Right cardiac atrium (tissue), 5 donors: ENCODE measurements at regions not wholly inside any gene's neighbourhood (a gene's known extent, or its start where the extent isn't known, plus 50 kb on each side); places are given as distances from the start of the nearest gene placed in this dataset.

ENCODE experiments used
- ATAC-seq, 2 donors: fragments of 200-7000 bp; cut with Tn5 transposase; one replicate each; pipeline versions ENCODE4 v1.8.0 to v1.9.1; 2020; ENCODE audit warnings: moderate library complexity in 2 of 2, mild to moderate bottlenecking in 1 of 2
- DNase-seq, 3 donors: peaks; one replicate each; pipeline ENCODE4 v3.0.0-alpha.2; 2020
- H3K27ac ChIP-seq: one replicate; pipeline ENCODE4 v1.5.1; 2013; ENCODE audit warnings: mild to moderate bottlenecking, low read length, control low read depth, moderate library complexity
- H3K27me3 ChIP-seq: one replicate; pipeline ENCODE4 v1.6.1; 2013; ENCODE audit not compliant: control insufficient read depth, insufficient read depth
- H3K4me1 ChIP-seq: one replicate; pipeline ENCODE4 v1.6.1; 2013; ENCODE audit warnings: low read length; ENCODE audit not compliant: control insufficient read depth, insufficient read depth
- H3K4me3 ChIP-seq: one replicate; pipeline ENCODE4 v1.5.1; 2013; ENCODE audit warnings: low read length, control low read depth
- H3K9me3 ChIP-seq: one replicate; pipeline ENCODE4 v1.6.1; 2013; ENCODE audit warnings: low read length; ENCODE audit not compliant: control insufficient read depth
- WGBS: extraction: QIAGEN DNeasy Blood & Tissue Kit; methylation state at CpG from one replicate; pipeline ENCODE4 v1.1.7; 2013; 5-methylcytosine and 5-hydroxymethylcytosine counted together
- intact Hi-C, 4 donors: fragments of 100-400 bp; cut with DNase I; formaldehyde crosslinking; loops; one replicate each; pipeline versions ENCODE4 v1.11.0 to v1.14.0; 2022 to 2023
- donor health status: healthy with polysubstance abuse.
- donor health status: DM: no; HTN: yes; CAD: no.
- donor health status: DM: no; HTN: no; CAD: no.
- donor health status: DM: no; HTN: yes; CAD: no; lungs with severe emphysema.
- donor health status: DM: yes; HTN: yes; CAD: no.

DNA sequence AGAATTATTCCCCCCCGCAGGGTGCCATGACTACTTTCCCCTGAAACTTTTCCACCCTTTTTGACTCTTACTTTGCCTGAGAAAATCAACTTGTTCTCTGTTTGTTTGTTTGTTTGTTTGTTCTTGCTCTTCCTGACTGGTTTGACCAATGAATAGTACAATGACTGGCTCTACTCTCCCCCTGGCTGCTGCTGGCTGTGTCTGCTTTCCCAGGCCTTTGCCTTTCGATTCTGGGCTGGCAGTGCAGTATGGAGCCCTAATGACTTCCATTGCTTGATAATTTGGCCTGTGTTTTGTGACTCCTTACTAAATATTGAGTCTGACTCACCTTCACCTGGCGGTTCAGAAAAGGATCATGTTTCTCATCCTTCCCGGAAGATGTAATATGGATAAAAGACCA, 241.1 kb downstream of the TMEM182 start:
- Histone ChIP-seq H3K27ac (no peak overlapping the region), H3K4me1 (no peaks in the 10 kb centered on the region), H3K4me3 (no peak overlapping the region)

DNA sequence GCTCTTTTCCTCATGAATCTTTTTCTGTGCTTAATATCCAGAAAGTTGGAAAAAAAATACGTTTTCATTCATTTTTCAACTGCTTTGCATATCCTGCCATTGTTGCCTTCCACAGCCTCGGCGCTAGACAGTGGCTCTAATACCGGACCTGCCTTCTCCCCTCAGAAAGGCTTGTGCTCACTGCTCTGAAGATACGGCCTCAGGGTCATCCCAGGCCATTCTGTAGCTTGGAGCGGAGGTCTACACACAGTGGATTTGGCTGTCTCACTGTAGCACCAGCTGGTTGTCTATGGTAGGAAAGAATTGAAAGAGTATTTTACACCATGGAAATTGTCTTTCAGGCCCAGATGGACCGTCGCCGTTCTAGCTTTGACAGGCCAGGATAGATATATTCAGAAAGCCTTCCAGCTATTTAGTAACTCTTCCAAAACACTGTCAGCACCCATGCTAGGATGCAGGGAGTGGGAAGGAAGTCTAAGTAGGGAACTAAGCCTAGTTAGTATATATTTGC, 242.0 kb downstream of the TMEM182 start:
- intact Hi-C loops: no loop called here
- ATAC-seq: no peak
- no peak overlapping the region for H3K27ac ChIP-seq

More for the DNA sequence above, 241.1 kb downstream of the TMEM182 start:
- ATAC-seq (no peak), DNase-seq (no peak)
- WGBS: 80% methylated on average over 4 of the region's 4 CpGs
- intact Hi-C loops: no loop called here
- no peaks in the 10 kb centered on the region for H3K27me3 ChIP-seq
- no peaks in the 10 kb centered on the region for H3K9me3 ChIP-seq

DNA sequence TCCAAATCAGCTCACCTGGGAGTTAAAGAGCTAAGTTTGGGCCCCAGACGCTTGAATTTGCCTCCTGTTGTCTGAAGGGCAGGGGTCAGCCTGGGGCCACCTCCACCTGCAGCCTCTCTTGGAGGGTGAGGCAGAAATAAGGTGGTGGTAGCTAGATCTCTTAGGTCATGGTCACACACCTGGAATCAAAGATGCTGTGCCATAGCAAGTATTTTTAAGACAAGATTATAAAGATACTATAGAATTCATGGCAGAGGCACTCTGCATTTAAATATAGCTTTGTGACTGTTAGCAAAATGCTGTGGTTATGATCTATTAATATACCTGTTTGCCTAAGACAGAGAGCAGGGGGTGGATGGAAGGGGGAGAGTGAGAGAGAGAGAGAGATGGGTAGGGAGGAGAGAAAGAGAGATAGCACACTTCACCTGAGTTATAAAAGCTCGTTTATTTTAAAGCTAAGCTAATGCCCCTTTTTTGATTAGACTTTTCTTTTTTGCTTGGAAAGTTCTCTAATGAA, 242.7 kb downstream of the TMEM182 start:
- Histone ChIP-seq H3K9me3 (no peaks in the 10 kb centered on the region), H3K4me3 (no peak overlapping the region), H3K4me1 (no peaks in the 10 kb centered on the region), H3K27me3 (no peaks in the 10 kb centered on the region), H3K27ac (no peak overlapping the region)
- 33% methylated on average over 2 of the region's 2 CpGs for WGBS
- intact Hi-C loops: no loop called here
- no peak for DNase-seq
- ATAC-seq: no peak

More for the DNA sequence above, 242.0 kb downstream of the TMEM182 start:
- WGBS: 63% methylated on average over 9 of the region's 9 CpGs
- Histone ChIP-seq H3K27me3 (no peaks in the 10 kb centered on the region), H3K9me3 (no peaks in the 10 kb centered on the region), H3K4me3 (no peak overlapping the region), H3K4me1 (no peaks in the 10 kb centered on the region)
- DNase-seq: no peak

DNA sequence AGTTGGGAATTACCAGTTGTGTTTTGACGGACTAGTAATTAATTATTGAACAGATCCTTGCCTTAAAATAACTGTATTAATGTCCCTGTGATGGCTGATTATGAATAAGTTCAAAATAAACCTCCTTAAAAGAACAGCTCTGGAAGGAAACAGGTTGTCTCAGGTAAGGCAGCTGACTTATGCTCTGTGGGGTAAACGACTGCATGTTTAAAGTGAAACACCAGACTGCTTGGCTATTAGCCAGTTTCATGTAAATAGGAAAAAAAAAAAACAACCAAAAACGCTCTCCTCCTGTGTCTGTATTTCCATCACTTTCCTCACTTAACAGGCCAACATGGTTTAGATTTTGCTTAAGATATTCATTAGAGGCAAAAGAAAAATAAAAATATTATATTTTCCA, 243.6 kb downstream of the TMEM182 start:
- Histone ChIP-seq H3K9me3 (no peaks in the 10 kb centered on the region), H3K27ac (no peak overlapping the region), H3K27me3 (no peaks in the 10 kb centered on the region), H3K4me1 (no peaks in the 10 kb centered on the region), H3K4me3 (no peak overlapping the region)
- ATAC-seq (no peak), DNase-seq (no peak)
- intact Hi-C loops: no loop called here
- WGBS: 65% methylated on average over 3 of the region's 3 CpGs

DNA sequence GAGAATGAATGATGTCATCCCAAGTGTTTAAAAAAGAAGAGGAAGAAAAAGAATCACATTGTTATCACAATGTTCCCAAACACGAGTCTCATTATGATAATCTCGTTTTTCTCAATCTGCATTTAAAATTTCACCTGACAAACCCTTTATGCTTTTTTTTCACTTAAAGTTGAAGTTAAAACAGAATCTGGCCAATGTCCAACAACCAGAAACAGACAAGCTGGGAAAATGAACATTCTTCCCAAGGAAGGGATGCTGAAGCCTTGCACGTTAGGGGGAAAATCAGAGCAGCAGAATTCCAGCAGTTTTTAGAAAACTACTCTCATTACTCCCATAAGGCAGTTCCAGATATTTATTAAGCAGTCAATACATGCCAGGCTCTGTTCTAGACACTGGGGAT, 245.3 kb downstream of the TMEM182 start:
- Histone ChIP-seq H3K27ac (no peak overlapping the region), H3K9me3 (no peaks in the 10 kb centered on the region), H3K27me3 (no peaks in the 10 kb centered on the region), H3K4me3 (no peak overlapping the region), H3K4me1 (no peaks in the 10 kb centered on the region)
- no peak for DNase-seq
- intact Hi-C loops: no loop called here
- WGBS: 34% methylated on average over 3 of the region's 3 CpGs
- ATAC-seq: no peak

DNA sequence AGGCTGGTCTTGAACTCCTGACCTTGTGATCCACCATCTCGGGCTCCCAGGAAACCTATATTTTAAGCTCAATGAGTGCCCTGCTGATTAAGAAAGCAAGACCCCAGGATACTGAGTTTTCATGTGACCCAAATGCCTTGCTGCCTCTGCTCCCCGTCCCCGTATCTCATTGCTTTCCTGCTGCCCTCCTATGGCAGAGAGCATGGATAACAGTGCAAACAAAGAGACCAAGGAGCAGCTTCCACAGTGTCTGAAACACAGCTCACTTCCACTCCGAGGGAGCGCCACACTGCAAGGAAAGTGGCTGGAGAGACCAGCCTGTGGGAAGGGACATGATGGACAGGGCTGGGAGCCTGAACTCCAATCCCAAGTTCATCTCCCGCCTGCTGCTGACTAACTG, 246.8 kb downstream of the TMEM182 start:
- Histone ChIP-seq H3K27ac (no peak overlapping the region), H3K9me3 (no peaks in the 10 kb centered on the region), H3K4me3 (no peak overlapping the region), H3K4me1 (no peaks in the 10 kb centered on the region), H3K27me3 (no peaks in the 10 kb centered on the region)
- no peak for ATAC-seq
- WGBS: 37% methylated on average over 6 of the region's 6 CpGs
- DNase-seq: no peak
- intact Hi-C loops: no loop called here

DNA sequence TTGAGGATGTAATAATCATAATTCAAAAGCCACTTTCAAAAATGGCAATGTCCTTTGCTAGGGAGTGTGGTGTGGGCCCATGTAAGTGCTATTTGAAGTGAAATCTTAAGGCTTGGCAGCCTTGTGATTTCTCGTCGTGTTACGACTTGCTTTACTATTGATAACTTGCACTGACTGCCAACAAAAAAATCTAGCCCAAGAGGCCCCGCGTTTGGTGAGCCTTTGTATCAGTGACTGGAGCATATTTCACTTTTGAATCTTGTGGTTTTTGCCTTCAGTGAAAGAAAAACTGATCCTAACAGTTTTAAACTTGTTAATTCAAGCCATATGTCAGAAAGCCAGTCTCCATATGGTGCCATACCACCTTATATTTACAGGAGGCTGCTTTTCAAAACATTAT, 248.0 kb downstream of the TMEM182 start:
- no peak for DNase-seq
- H3K4me1 ChIP-seq: no peaks in the 10 kb centered on the region
- intact Hi-C loops: no loop called here
- no peaks in the 10 kb centered on the region for H3K9me3 ChIP-seq
- no peak for ATAC-seq
- no peak overlapping the region for H3K4me3 ChIP-seq
- WGBS: 43% methylated on average over 5 of the region's 5 CpGs
- no peak overlapping the region for H3K27ac ChIP-seq
- no peaks in the 10 kb centered on the region for H3K27me3 ChIP-seq

DNA sequence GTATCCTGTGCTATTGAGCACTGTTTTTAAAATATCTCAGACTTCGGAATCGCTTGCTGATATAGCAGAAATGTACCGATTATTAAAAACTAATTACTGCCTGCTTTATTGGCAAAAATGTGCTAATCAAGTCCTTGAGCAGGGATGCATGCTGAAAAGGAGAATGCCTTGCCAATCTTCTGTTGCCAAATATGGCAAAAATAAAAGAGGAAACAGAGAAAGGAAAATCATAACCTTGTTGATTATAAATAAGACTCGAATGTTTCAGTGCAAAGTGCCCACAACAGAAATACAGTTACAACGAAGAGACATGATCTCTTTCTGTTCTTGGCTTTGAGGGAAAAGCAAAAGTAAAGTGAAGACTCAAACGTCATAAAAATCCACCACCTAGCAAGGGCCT, 248.5 kb downstream of the TMEM182 start:
- ATAC-seq (no peak), DNase-seq (no peak)
- intact Hi-C loops: no loop called here
- WGBS: 73% methylated on average over 6 of the region's 6 CpGs
- Histone ChIP-seq H3K4me3 (no peak overlapping the region), H3K9me3 (no peaks in the 10 kb centered on the region), H3K27me3 (no peaks in the 10 kb centered on the region), H3K4me1 (no peaks in the 10 kb centered on the region), H3K27ac (no peak overlapping the region)

DNA sequence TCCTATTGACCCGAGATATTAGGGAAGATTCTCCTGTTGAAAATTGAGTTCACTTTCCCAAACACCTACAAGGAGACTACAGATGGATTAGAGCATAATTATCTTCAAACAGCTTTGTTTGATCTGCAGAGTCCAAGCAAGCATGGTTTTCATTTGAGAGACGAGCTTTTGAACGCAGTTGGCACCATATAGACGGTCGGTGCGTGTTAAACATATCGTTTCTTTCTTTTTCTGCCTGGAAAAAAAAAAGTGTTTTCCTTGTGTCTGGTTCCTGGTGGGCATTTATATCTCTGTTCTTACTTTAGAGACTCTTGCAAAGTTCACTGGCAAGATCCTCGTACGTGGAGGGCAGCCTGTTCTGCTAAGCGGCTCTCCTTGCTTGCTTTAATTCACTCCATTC, 248.9 kb downstream of the TMEM182 start:
- intact Hi-C loops: no loop called here
- WGBS: 89% methylated on average over 10 of the region's 10 CpGs
- no peak for DNase-seq
- Histone ChIP-seq H3K4me3 (no peak overlapping the region), H3K9me3 (no peaks in the 10 kb centered on the region), H3K27ac (no peak overlapping the region), H3K27me3 (no peaks in the 10 kb centered on the region), H3K4me1 (no peaks in the 10 kb centered on the region)
- ATAC-seq: no peak

DNA sequence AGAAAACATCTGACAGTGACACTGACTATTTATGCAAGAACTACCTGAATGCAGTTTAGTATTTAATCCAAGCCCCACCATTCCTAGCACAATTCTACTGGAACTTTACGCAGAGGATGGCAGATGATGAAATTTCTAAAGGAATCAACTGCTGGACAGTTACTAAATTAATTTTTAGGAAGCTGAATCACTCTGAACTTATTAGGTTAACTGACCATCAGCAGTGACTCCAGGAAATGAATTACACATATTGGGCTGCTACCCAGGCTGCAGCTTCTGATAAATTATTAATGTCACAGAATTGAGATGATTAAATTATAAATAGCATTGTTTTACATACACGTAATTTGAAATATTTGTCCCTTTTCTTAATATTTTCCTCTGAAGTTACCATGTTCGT, 250.8 kb downstream of the TMEM182 start:
- WGBS: 69% methylated on average over 3 of the region's 3 CpGs
- no peak for DNase-seq
- ATAC-seq: no peak

DNA sequence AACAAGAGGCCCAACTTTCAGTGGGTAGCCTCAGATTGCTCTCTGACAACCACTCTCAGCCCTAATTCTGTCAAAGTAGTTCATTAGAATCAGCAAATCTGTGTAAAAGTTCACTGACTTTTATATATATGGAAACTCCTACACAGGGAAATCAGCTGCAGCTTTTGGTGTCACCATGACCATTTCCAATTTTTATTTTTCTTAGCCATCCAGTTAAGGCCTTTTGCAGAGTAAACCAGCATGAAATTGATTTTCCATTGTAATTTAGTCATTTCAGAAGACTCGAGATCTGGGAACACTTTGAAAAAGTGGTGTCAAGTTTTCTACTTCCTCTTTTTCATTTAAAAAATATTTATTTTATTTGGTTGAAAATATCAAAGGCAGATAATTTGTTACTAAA, 263.2 kb downstream of the TMEM182 start:
- intact Hi-C loops: no loop called here
- 77% methylated on average over 1 of the region's 1 CpG for WGBS
- no peak overlapping the region for H3K4me3 ChIP-seq
- no peaks in the 10 kb centered on the region for H3K9me3 ChIP-seq
- no peak overlapping the region for H3K27ac ChIP-seq
- H3K27me3 ChIP-seq: no peaks in the 10 kb centered on the region
- ATAC-seq (no peak), DNase-seq (no peak)
- no peaks in the 10 kb centered on the region for H3K4me1 ChIP-seq

More for the DNA sequence above, 250.8 kb downstream of the TMEM182 start:
- H3K27me3 ChIP-seq: no peaks in the 10 kb centered on the region
- intact Hi-C loops: no loop called here
- H3K27ac ChIP-seq: no peak overlapping the region
- H3K4me1 ChIP-seq: no peaks in the 10 kb centered on the region
- no peak overlapping the region for H3K4me3 ChIP-seq
- no peaks in the 10 kb centered on the region for H3K9me3 ChIP-seq

DNA sequence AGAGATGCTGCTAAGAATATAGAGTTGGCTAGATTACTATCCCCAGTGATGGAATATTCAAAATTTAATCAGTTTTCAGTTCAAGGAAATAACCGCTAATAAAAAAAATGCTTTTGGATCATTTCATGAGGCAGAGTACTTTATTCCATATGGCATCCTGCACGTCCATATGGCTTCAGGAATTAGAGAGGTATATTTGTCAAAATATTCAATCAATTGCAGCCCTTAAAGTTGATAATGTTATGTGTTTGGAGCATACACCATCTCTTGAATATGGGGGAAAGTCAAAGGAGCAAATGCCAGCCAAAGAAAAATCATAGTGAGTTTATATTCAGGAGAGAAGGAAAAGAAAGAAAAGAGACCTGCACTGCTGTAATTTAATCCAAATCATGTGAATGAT, 266.4 kb downstream of the TMEM182 start:
- Histone ChIP-seq H3K27ac (no peak overlapping the region), H3K4me1 (no peaks in the 10 kb centered on the region), H3K27me3 (no peaks in the 10 kb centered on the region), H3K9me3 (no peaks in the 10 kb centered on the region), H3K4me3 (no peak overlapping the region)
- no peak for ATAC-seq
- 61% methylated on average over 2 of the region's 2 CpGs for WGBS
- no peak for DNase-seq
- intact Hi-C loops: no loop called here
